ENCODE measurements at regions not wholly inside any gene's neighbourhood (a gene's known extent, or its start where the extent isn't known, plus 50 kb on each side); places are given as distances from the start of the nearest gene placed in this dataset.
A peak's percentile ranks its signal among the peaks of the same experiment; 100 is the strongest.

- DNase-seq (ENCODE audit: low spot score): no peak
Observed at GRCh38 chr12:124445826-124446225, 121.6 kb downstream of the NCOR2 start.

GRCh38 chr12:124445121-124445718 lies 122.2 kb downstream of the NCOR2 start:
- DNase-seq (ENCODE audit: low spot score): no peak

DNA sequence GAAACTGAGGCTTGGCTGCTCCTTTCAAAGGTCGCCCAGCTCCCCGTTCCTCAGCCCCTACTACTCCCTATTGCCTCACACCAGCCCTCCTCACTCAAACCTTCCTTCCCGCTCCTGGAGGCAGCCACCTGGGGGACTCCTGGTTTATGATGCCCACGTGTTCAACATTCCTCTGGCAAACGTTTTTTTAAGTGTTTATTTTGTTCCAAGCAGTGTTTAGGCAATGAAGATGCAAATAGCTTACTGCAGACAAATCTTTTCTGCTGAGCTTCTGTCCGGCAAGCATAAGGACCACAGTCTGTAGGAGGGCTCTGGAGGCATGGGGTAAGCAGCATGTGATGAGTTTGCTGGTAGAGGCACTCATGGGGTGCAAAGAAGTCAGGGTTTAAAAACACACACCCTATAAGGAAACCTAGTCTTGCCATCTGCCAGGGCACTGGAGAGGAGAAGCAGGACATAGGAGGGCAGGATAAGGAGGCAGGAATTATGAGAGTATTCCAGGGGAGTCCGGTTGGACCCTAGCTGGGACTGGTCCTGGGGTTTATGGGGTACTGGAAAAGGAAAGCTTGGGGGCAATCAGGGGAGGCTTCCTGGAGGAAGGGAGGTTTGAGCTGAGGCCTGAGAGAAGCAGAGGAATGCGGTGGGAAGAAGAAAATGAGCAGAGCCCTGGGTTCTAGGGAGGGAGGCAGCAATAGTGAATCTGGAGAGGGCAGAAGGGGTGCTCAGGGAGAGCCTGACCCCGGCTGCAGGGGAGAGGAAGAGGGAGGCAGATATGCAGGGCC lies 123.3 kb downstream of the NCOR2 start:
- DNase-seq (ENCODE audit: low spot score): no peak

DNA sequence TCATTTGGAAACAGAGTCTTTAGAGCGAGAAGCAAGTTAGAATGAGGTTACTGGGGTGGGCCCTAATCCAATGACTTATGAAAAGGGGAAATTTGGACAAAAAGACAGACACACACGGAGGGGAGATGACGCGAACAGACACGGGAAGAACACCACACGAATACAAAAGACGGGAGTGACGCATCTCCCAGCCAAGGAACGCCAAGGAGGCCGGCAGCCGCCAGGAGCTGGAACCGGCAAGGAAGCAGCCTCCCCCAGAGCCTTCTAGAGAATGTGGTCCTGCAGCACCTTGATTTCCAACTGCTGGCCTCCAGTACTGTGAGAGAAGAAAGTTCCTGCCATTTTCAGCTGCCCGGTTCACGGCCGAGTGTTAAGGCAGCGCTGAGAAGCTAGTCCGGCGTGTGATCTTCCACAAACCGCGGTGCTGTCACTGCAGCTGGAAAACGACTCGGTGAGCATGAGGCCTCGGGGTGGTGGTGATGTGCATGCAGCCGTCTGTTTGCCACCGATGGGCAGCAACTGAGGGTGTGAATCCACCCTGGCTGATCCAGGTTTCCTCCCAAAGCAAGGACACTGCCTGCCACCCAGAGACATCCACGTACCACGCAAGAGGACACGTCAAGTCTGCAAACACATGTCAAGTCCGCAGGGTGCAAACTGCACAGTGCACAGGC lies 124.5 kb downstream of the NCOR2 start:
- no peak for DNase-seq (ENCODE audit: low spot score)

- DNase-seq (ENCODE audit: low spot score): no peak
Observed at GRCh38 chr12:124442281-124442680, 125.1 kb downstream of the NCOR2 start.

- DNase-seq (ENCODE audit: low spot score): no peak
Observed at GRCh38 chr12:124441443-124442194, 125.8 kb downstream of the NCOR2 start.

- DNase-seq (ENCODE audit: low spot score): no peak
Observed at GRCh38 chr12:124440841-124441381, 126.5 kb downstream of the NCOR2 start.

DNA sequence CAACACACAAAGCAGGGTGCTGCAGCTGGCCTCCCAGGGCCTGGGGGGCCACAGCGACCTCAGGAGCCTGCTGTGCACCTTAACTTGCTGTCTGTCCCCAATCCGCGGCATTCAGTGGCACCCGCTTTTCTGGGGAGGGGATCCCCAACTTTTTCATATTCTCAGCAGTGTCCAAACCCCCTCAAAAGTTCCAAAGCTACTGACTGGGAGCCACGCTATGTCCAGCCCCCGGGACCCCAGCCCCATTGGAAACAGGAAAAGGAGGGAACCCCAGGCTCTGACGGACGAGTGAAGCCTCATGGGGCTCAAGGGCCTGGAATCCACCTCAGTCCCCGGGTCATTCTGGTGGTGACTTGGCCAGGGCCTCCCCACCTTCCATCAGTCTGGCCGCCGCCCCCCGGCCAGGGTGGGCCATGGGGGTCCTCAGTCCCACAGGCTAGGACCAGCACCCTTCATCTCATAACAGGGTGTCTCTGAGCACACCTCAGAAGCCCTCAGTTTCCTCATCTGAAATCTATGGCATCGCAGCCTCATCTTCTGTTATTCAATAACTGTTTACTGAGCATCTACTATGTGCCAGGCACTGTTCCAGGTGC lies 127.3 kb downstream of the NCOR2 start:
- DNase-seq (ENCODE audit: low spot score): no peak

GRCh38 chr12:124438437-124439056 lies 128.9 kb downstream of the NCOR2 start:
- no peak for DNase-seq (ENCODE audit: low spot score)

DNA sequence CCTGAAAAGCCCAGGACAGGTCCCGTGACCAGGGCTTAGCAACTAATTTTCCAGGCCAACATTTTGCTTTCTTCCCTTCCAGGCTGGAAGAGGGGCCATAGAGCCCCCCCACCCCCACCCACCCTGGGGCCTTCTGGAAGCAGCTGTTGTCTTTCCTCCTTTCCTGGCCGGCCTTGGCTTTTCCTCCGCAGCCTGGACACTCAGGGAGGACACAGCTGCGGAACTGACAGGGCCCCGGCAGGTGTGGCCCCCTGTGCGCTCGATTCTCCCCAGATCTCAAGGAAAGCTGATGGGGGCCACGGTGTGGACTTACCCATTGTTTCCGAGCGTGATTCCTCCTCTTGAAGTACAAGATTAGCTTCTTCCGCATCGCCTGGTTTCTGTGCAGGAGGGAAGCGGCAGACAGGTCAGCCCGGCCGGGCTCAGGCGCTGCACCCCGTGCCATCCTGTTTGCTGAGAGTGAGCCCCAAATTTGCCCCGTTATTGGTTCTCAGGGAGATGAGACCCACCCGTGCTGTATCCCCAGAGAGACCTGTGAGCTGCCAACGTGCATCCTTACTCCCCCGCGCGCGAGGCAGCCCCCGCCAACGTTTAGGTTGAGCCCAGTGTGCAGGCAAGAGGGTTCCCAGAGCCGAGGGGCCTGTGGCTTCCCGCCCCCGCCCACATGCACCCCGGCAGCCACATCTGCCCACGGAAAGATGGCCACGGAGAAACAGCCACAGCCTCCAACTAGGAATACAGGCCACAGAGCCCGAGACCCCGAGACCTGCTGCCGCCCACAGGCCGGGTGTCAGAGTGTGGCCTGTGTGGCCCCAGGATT lies 129.6 kb downstream of the NCOR2 start:
- no peak for DNase-seq (ENCODE audit: low spot score)

DNA sequence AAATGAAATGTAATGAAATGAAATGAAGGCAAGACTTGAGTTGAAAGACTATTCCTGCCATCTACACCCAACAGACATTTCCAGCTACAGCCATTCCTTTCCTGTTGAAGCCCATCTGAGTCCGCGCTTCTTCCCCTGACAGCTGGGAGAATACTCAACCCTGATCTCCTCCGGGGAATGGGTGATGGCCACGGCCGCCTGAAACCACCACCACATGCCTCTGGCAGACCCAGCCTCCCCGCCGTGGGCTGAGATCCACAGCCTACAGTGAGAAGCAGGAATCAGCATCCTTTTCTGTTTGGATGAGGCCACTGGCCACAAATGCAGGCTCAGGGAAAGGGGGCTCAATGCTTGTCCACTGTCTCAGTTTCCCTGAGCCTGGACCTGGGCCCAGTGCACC lies 130.3 kb downstream of the NCOR2 start:
- DNase-seq (ENCODE audit: low spot score): no peak

DNA sequence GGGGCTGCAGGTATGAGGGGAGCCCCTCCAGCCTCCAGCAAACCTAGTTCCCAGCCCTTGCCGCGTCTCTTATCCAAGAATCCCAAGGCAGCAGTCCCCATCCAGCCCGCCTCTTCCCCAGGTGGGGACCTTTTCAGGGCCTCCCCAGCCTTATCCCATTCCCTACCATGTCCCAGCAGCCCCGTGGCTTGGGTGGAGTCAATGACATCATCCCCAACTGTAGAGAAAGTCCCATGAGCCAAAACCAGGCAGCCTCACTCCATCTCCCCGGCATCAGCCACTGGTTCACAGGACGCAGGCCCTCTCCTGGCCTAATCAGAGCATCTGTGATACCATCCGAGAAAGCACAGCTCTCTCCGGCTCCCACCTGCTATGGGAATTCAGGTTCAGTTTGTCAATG lies 131.0 kb downstream of the NCOR2 start:
- DNase-seq (ENCODE audit: low spot score): peak; percentile 51

DNA sequence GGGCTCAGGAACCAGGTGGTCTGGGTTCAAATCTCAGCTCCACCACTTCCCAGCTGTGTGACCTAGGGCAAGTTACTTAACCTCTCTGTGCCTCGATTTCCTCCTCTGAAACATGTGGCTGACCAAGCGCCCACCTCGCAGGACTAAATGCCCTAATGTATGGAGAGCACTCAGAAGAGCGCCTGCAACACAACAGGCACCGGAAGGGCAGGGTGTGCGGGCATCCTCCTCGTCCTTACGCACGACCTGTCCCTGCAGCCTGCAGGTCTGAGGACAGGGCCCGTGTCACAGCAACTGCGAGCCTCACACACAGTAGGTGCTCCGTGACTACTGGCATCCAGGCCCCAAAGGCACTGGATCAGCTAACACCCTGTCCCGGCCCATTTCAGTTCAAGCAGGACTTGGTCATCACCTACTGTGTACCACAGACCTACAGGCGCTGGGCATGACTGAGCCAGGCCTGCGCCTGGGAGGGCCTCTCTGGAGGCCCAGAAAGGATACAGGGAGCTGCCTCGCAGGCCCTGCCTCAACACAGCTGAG lies 131.5 kb downstream of the NCOR2 start:
- no peak for DNase-seq (ENCODE audit: low spot score)

GRCh38 chr12:124434951-124435805 lies 132.2 kb downstream of the NCOR2 start:
- DNase-seq (ENCODE audit: low spot score): no peak

GRCh38 chr12:124434354-124434753 lies 133.1 kb downstream of the NCOR2 start:
- no peak for DNase-seq (ENCODE audit: low spot score)

GRCh38 chr12:124433879-124434278 lies 133.5 kb downstream of the NCOR2 start:
- DNase-seq (ENCODE audit: low spot score): no peak

DNA sequence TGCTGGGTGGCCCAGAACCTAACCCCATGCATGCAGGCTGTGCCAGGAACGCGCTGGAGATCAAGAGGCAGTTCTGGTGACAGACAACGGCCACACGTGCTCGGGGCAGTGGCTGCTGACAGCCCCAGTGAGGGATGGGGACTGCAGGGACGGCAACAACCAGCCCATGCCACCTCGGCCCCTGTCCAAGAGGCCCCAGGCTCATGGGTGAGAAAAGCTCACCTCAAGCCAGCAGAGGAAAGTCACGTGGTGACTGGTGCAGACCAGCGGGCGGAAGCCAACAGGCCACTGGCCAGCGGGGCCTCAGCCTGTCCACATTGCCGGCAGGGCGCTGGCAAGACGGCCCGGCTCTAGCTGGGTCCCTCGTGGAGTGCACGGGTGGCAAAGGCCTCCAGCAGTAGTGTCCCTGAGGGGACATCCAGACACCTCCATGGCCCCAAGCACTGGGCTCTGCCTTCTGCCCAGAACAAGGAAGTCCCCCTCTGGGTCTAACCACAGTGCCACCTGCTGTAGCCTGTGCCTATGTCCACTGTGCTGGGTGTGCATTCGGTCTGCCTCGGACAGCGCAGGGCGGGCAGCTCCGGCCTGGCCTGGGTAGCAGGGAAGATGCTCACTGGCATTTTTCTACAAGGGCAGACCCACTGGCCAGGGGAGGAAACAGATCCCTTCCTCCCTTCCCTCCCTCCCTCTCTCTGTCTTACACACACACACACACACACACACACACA lies 134.1 kb downstream of the NCOR2 start:
- DNase-seq (ENCODE audit: low spot score): no peak

DNA sequence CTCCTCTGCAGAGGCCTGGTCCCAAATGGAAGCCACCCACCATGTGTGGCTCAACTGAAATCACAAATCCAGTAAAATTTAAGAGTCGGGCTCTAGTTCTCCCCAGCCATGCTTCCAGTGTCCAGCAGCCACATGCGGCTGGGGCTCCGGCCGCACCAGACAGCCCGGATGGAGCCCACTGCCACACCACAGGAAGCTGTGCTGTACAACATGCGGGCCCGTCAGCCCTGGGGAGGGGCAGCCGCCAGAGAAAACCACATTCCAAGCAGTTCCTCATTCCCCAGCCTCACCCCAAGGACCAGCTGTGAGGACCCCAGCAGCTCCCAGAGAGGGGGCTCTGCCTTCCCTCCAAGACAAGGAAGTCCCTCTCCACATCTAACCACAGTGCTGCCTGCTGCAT lies 135.0 kb downstream of the NCOR2 start:
- peak; percentile 27 for DNase-seq (ENCODE audit: low spot score)
